ENCODE measurements at regions not wholly inside any gene's neighbourhood (a gene's known extent, or its start where the extent isn't known, plus 50 kb on each side); places are given as distances from the start of the nearest gene placed in this dataset.

- Histone ChIP-seq H3K18ac (ENCODE audit: low read depth in 1 of 2, low read length in 2 of 2) (no peak overlapping the region), H4K91ac (ENCODE audit: low read length) (no peak overlapping the region), H3K4ac (ENCODE audit: low read depth in 1 of 2, low read length in 2 of 2) (no peak overlapping the region), H3K4me3 (ENCODE audit: insufficient read depth in 1 of 2, low read depth in 1 of 2, low read length in 2 of 2) (no peak overlapping the region), H3K27ac (ENCODE audit: low read length, poor library complexity, severe bottlenecking) (no peak overlapping the region), H3K79me1 (replicated peaks; ENCODE audit: low read length, poor library complexity, severe bottlenecking) (no peaks in the 10 kb centered on the region), H3K14ac (ENCODE audit: low read length in 2 of 2) (no peak overlapping the region), H3K23ac (ENCODE audit: low read length in 2 of 2) (no peak overlapping the region), H2BK12ac (ENCODE audit: low read length in 2 of 2) (no peak overlapping the region), H3K36me3 (ENCODE audit: control insufficient read depth in 1 of 2, insufficient read depth in 2 of 2, low read depth in 1 of 2, low read length in 2 of 2) (no peaks in the 10 kb centered on the region), H2AK5ac (ENCODE audit: low read length, severe bottlenecking) (no peak overlapping the region), H4K8ac (ENCODE audit: low read length) (no peak overlapping the region), H2BK15ac (ENCODE audit: low read depth, poor library complexity, severe bottlenecking) (no peak overlapping the region), H2BK120ac (ENCODE audit: low read depth, low read length) (no peak overlapping the region), H2AFZ (ENCODE audit: low read depth, low read length) (no peak overlapping the region), H3K4me2 (ENCODE audit: low read length, poor library complexity, severe bottlenecking) (no peak overlapping the region), H2BK5ac (ENCODE audit: low read depth, low read length, poor library complexity, severe bottlenecking) (no peak overlapping the region), H3K9me3 (ENCODE audit: control insufficient read depth, low read length) (no peaks in the 10 kb centered on the region), H3K4me1 (ENCODE audit: control insufficient read depth, insufficient read depth, low read depth, low read length) (no peaks in the 10 kb centered on the region), H3K9ac (ENCODE audit: low read length) (no peak overlapping the region), H3K27me3 (ENCODE audit: control insufficient read depth in 1 of 2, insufficient read depth in 1 of 2, low read length in 2 of 2) (no peaks in the 10 kb centered on the region)
- no peak for DNase-seq
These were observed 137.3 kb upstream of the TGFBR2 start for GRCh38 chr3:30469133-30469532.

- no peaks in the 10 kb centered on the region for H3K79me1 ChIP-seq (replicated peaks; ENCODE audit: low read length, poor library complexity, severe bottlenecking)
- H3K4me2 ChIP-seq (ENCODE audit: low read length, poor library complexity, severe bottlenecking), result no peak overlapping the region
- H2BK5ac ChIP-seq (ENCODE audit: low read depth, low read length, poor library complexity, severe bottlenecking), result no peak overlapping the region
- H2BK15ac ChIP-seq (ENCODE audit: low read depth, poor library complexity, severe bottlenecking), result no peak overlapping the region
- no peak overlapping the region for H3K27ac ChIP-seq (ENCODE audit: low read length, poor library complexity, severe bottlenecking)
- H4K8ac ChIP-seq (ENCODE audit: low read length), result no peak overlapping the region
- H3K4me3 ChIP-seq (ENCODE audit: insufficient read depth in 1 of 2, low read depth in 1 of 2, low read length in 2 of 2), result no peak overlapping the region
- H3K4ac ChIP-seq (ENCODE audit: low read depth in 1 of 2, low read length in 2 of 2), result no peak overlapping the region
- H2BK120ac ChIP-seq (ENCODE audit: low read depth, low read length), result no peak overlapping the region
- H3K9ac ChIP-seq (ENCODE audit: low read length), result peak overlapping the region; percentile 52
- H3K27me3 ChIP-seq (ENCODE audit: control insufficient read depth in 1 of 2, insufficient read depth in 1 of 2, low read length in 2 of 2), result no peaks in the 10 kb centered on the region
- WGBS, result 100% methylated on average over 1 of the region's 2 CpGs
- no peak overlapping the region for H2AFZ ChIP-seq (ENCODE audit: low read depth, low read length)
- H3K14ac ChIP-seq (ENCODE audit: low read length in 2 of 2), result no peak overlapping the region
- no peak overlapping the region for H3K23ac ChIP-seq (ENCODE audit: low read length in 2 of 2)
- H3K4me1 ChIP-seq (ENCODE audit: control insufficient read depth, insufficient read depth, low read depth, low read length), result no peaks in the 10 kb centered on the region
- no peak overlapping the region for H2BK12ac ChIP-seq (ENCODE audit: low read length in 2 of 2)
- no peaks in the 10 kb centered on the region for H3K36me3 ChIP-seq (ENCODE audit: control insufficient read depth in 1 of 2, insufficient read depth in 2 of 2, low read depth in 1 of 2, low read length in 2 of 2)
- H3K18ac ChIP-seq (ENCODE audit: low read depth in 1 of 2, low read length in 2 of 2), result no peak overlapping the region
- H4K91ac ChIP-seq (ENCODE audit: low read length), result no peak overlapping the region
- H2AK5ac ChIP-seq (ENCODE audit: low read length, severe bottlenecking), result no peak overlapping the region
- no peak for DNase-seq
- H3K9me3 ChIP-seq (ENCODE audit: control insufficient read depth, low read length), result no peaks in the 10 kb centered on the region
These were observed 135.9 kb upstream of the TGFBR2 start for GRCh38 chr3:30470496-30470895.

GRCh38 chr3:30471066-30471465 lies 135.3 kb upstream of the TGFBR2 start:
- peak overlapping the region; percentile 61 to 83 for H2BK12ac ChIP-seq (ENCODE audit: low read length in 2 of 2)
- H3K4me1 ChIP-seq (ENCODE audit: control insufficient read depth, insufficient read depth, low read depth, low read length), result no peaks in the 10 kb centered on the region
- no peaks in the 10 kb centered on the region for H3K36me3 ChIP-seq (ENCODE audit: control insufficient read depth in 1 of 2, insufficient read depth in 2 of 2, low read depth in 1 of 2, low read length in 2 of 2)
- H4K91ac ChIP-seq (ENCODE audit: low read length), result peak overlapping the region; percentile 28
- H2BK5ac ChIP-seq (ENCODE audit: low read depth, low read length, poor library complexity, severe bottlenecking), result no peak overlapping the region
- DNase-seq, result no peak
- H4K8ac ChIP-seq (ENCODE audit: low read length), result no peak overlapping the region
- peak overlapping the region; percentile 14 to 66 for H3K18ac ChIP-seq (ENCODE audit: low read depth in 1 of 2, low read length in 2 of 2)
- H2BK120ac ChIP-seq (ENCODE audit: low read depth, low read length), result no peak overlapping the region
- H2AFZ ChIP-seq (ENCODE audit: low read depth, low read length), result no peak overlapping the region
- no peak overlapping the region for H2AK5ac ChIP-seq (ENCODE audit: low read length, severe bottlenecking)
- H3K9me3 ChIP-seq (ENCODE audit: control insufficient read depth, low read length), result no peaks in the 10 kb centered on the region
- no peak overlapping the region for H3K14ac ChIP-seq (ENCODE audit: low read length in 2 of 2)
- H3K27me3 ChIP-seq (ENCODE audit: control insufficient read depth in 1 of 2, insufficient read depth in 1 of 2, low read length in 2 of 2), result no peaks in the 10 kb centered on the region
- no peak overlapping the region for H3K4me3 ChIP-seq (ENCODE audit: insufficient read depth in 1 of 2, low read depth in 1 of 2, low read length in 2 of 2)
- H3K9ac ChIP-seq (ENCODE audit: low read length), result peak overlapping the region; percentile 52
- no peak overlapping the region for H3K4me2 ChIP-seq (ENCODE audit: low read length, poor library complexity, severe bottlenecking)
- peak overlapping the region in 1 of 2 experiments; percentile 2 for H3K4ac ChIP-seq (ENCODE audit: low read depth in 1 of 2, low read length in 2 of 2)
- no peak overlapping the region for H3K27ac ChIP-seq (ENCODE audit: low read length, poor library complexity, severe bottlenecking)
- peak overlapping the region; percentile 36 for H2BK15ac ChIP-seq (ENCODE audit: low read depth, poor library complexity, severe bottlenecking)
- H3K79me1 ChIP-seq (replicated peaks; ENCODE audit: low read length, poor library complexity, severe bottlenecking), result no peaks in the 10 kb centered on the region
- WGBS, result 100% methylated on average over 1 of the region's 2 CpGs
- H3K23ac ChIP-seq (ENCODE audit: low read length in 2 of 2), result no peak overlapping the region

GRCh38 chr3:30471796-30472489 lies 134.5 kb upstream of the TGFBR2 start:
- no peak overlapping the region for H2BK12ac ChIP-seq (ENCODE audit: low read length in 2 of 2)
- no peak overlapping the region for H3K18ac ChIP-seq (ENCODE audit: low read depth in 1 of 2, low read length in 2 of 2)
- H2BK5ac ChIP-seq (ENCODE audit: low read depth, low read length, poor library complexity, severe bottlenecking), result no peak overlapping the region
- H3K9ac ChIP-seq (ENCODE audit: low read length), result peak overlapping the region; percentile 52
- H4K8ac ChIP-seq (ENCODE audit: low read length), result no peak overlapping the region
- H3K27me3 ChIP-seq (ENCODE audit: control insufficient read depth in 1 of 2, insufficient read depth in 1 of 2, low read length in 2 of 2), result no peaks in the 10 kb centered on the region
- no peak for DNase-seq
- no peak overlapping the region for H2AFZ ChIP-seq (ENCODE audit: low read depth, low read length)
- no peak overlapping the region for H3K23ac ChIP-seq (ENCODE audit: low read length in 2 of 2)
- H2BK15ac ChIP-seq (ENCODE audit: low read depth, poor library complexity, severe bottlenecking), result no peak overlapping the region
- no peaks in the 10 kb centered on the region for H3K36me3 ChIP-seq (ENCODE audit: control insufficient read depth in 1 of 2, insufficient read depth in 2 of 2, low read depth in 1 of 2, low read length in 2 of 2)
- H3K4ac ChIP-seq (ENCODE audit: low read depth in 1 of 2, low read length in 2 of 2), result no peak overlapping the region
- H3K9me3 ChIP-seq (ENCODE audit: control insufficient read depth, low read length), result no peaks in the 10 kb centered on the region
- no peak overlapping the region for H3K27ac ChIP-seq (ENCODE audit: low read length, poor library complexity, severe bottlenecking)
- no peaks in the 10 kb centered on the region for H3K79me1 ChIP-seq (replicated peaks; ENCODE audit: low read length, poor library complexity, severe bottlenecking)
- H3K4me3 ChIP-seq (ENCODE audit: insufficient read depth in 1 of 2, low read depth in 1 of 2, low read length in 2 of 2), result no peak overlapping the region
- H3K14ac ChIP-seq (ENCODE audit: low read length in 2 of 2), result no peak overlapping the region
- no peaks in the 10 kb centered on the region for H3K4me1 ChIP-seq (ENCODE audit: control insufficient read depth, insufficient read depth, low read depth, low read length)
- H3K4me2 ChIP-seq (ENCODE audit: low read length, poor library complexity, severe bottlenecking), result no peak overlapping the region
- H2BK120ac ChIP-seq (ENCODE audit: low read depth, low read length), result no peak overlapping the region
- no peak overlapping the region for H2AK5ac ChIP-seq (ENCODE audit: low read length, severe bottlenecking)
- H4K91ac ChIP-seq (ENCODE audit: low read length), result no peak overlapping the region
